ENCODE measurements at regions not wholly inside any gene's neighbourhood (a gene's known extent, or its start where the extent isn't known, plus 50 kb on each side); places are given as distances from the start of the nearest gene placed in this dataset.
"Not testable (repeated sequence)": the region's sequence is repeated elsewhere in the genome, so short reads cannot be mapped to it uniquely, and the experiment has no call there.

- not testable (repeated sequence) for H3K36me3 ChIP-seq; DNase-seq (ENCODE audit: low spot score in 2 of 2); H3K4me3 ChIP-seq; H3K27me3 ChIP-seq; H3K4me1 ChIP-seq; H3K27ac ChIP-seq; H3K9me3 ChIP-seq
- WGBS, 2 donors, result 40 to 58% methylated on average over 4 to 5 of the region's 8 CpGs
These were observed 228.6 kb downstream of the NPIPA7 start for GRCh38 chr16:16607401-16608082.

GRCh38 chr16:16609627-16610026 is 230.7 kb downstream of the NPIPA7 start:
- not testable (repeated sequence) for H3K27me3 ChIP-seq; DNase-seq (ENCODE audit: low spot score in 2 of 2); H3K4me1 ChIP-seq; H3K36me3 ChIP-seq; H3K9me3 ChIP-seq; H3K27ac ChIP-seq; H3K4me3 ChIP-seq
- 56% methylated on average over 6 of the region's 6 CpGs for WGBS, 2 donors

GRCh38 chr16:16610389-16610967 is 231.5 kb downstream of the NPIPA7 start:
- H3K36me3 ChIP-seq, result not testable (repeated sequence)

GRCh38 chr16:16613212-16613611 is 234.3 kb downstream of the NPIPA7 start:
- WGBS, 2 donors, result no CpG with 5 or more reads among the region's 4 CpGs
- DNase-seq (ENCODE audit: low spot score in 2 of 2), result not testable (repeated sequence)

More at GRCh38 chr16:16610389-16610967, 231.5 kb downstream of the NPIPA7 start:
- H3K27ac ChIP-seq; H3K9me3 ChIP-seq; H3K4me3 ChIP-seq; H3K27me3 ChIP-seq; H3K4me1 ChIP-seq; DNase-seq (ENCODE audit: low spot score in 2 of 2): not testable (repeated sequence)
- 32 to 40% methylated on average over 1 to 4 of the region's 10 CpGs for WGBS, 2 donors

GRCh38 chr16:16614484-16614883 is 235.5 kb downstream of the NPIPA7 start:
- H3K27me3 ChIP-seq; H3K27ac ChIP-seq; H3K4me3 ChIP-seq; DNase-seq (ENCODE audit: low spot score in 2 of 2); H3K4me1 ChIP-seq; H3K9me3 ChIP-seq; H3K36me3 ChIP-seq: not testable (repeated sequence)
- 69 to 82% methylated on average over 6 of the region's 6 CpGs for WGBS, 2 donors

More at GRCh38 chr16:16613212-16613611, 234.3 kb downstream of the NPIPA7 start:
- H3K27me3 ChIP-seq, H3K9me3 ChIP-seq, H3K36me3 ChIP-seq, H3K4me3 ChIP-seq, H3K4me1 ChIP-seq, H3K27ac ChIP-seq: not testable (repeated sequence)

GRCh38 chr16:16618963-16619465 is 240.1 kb downstream of the NPIPA7 start:
- not testable (repeated sequence) for H3K9me3 ChIP-seq; H3K4me3 ChIP-seq; H3K27ac ChIP-seq; H3K36me3 ChIP-seq; H3K4me1 ChIP-seq; DNase-seq (ENCODE audit: low spot score in 2 of 2); H3K27me3 ChIP-seq
- WGBS, 2 donors, result 89 to 96% methylated on average over 9 to 18 of the region's 33 CpGs

GRCh38 chr16:16624367-16624766 is 245.4 kb downstream of the NPIPA7 start:
- H3K27ac ChIP-seq; DNase-seq (ENCODE audit: low spot score in 2 of 2); H3K4me1 ChIP-seq; H3K4me3 ChIP-seq; H3K9me3 ChIP-seq; H3K27me3 ChIP-seq; H3K36me3 ChIP-seq: not testable (repeated sequence)
- 50 to 62% methylated on average over 2 to 3 of the region's 3 CpGs for WGBS, 2 donors

GRCh38 chr16:16625140-16625539 is 246.2 kb downstream of the NPIPA7 start:
- not testable (repeated sequence) for H3K9me3 ChIP-seq; H3K4me1 ChIP-seq; H3K27me3 ChIP-seq; H3K4me3 ChIP-seq; DNase-seq (ENCODE audit: low spot score in 2 of 2); H3K27ac ChIP-seq; H3K36me3 ChIP-seq
- 72 to 94% methylated on average over 1 to 2 of the region's 2 CpGs for WGBS, 2 donors

GRCh38 chr16:16627865-16628264 is 248.9 kb downstream of the NPIPA7 start:
- H3K27me3 ChIP-seq; H3K36me3 ChIP-seq; DNase-seq (ENCODE audit: low spot score in 2 of 2); H3K27ac ChIP-seq; H3K4me1 ChIP-seq; H3K4me3 ChIP-seq; H3K9me3 ChIP-seq: not testable (repeated sequence)
- WGBS, 2 donors, result 78 to 86% methylated on average over 6 of the region's 6 CpGs

GRCh38 chr16:16638231-16638630 is 259.3 kb downstream of the NPIPA7 start:
- not testable (repeated sequence) for H3K4me3 ChIP-seq; H3K27me3 ChIP-seq; H3K4me1 ChIP-seq; H3K36me3 ChIP-seq; DNase-seq (ENCODE audit: low spot score in 2 of 2); H3K9me3 ChIP-seq; H3K27ac ChIP-seq
- 28 to 32% methylated on average over 7 of the region's 7 CpGs for WGBS, 2 donors

- 79 to 91% methylated on average over 2 of the region's 3 CpGs for WGBS, 2 donors
These were observed 259.8 kb downstream of the NPIPA7 start for GRCh38 chr16:16638714-16639113.

GRCh38 chr16:16643828-16644227 is 264.9 kb downstream of the NPIPA7 start:
- not testable (repeated sequence) for H3K27me3 ChIP-seq; H3K4me1 ChIP-seq; DNase-seq (ENCODE audit: low spot score in 2 of 2); H3K4me3 ChIP-seq; H3K27ac ChIP-seq; H3K36me3 ChIP-seq
- H3K9me3 ChIP-seq, result peaks cover 0 to 15% (median 0%) of the 10 kb centered on the region in 4 donors
- WGBS, 2 donors, result 47 to 66% methylated on average over 1 of the region's 1 CpG

More at GRCh38 chr16:16638714-16639113, 259.8 kb downstream of the NPIPA7 start:
- H3K36me3 ChIP-seq; DNase-seq (ENCODE audit: low spot score in 2 of 2); H3K4me3 ChIP-seq; H3K27ac ChIP-seq; H3K27me3 ChIP-seq; H3K9me3 ChIP-seq; H3K4me1 ChIP-seq: not testable (repeated sequence)

GRCh38 chr16:16648002-16648401 is 269.1 kb downstream of the NPIPA7 start:
- DNase-seq (ENCODE audit: low spot score in 2 of 2); H3K27ac ChIP-seq; H3K36me3 ChIP-seq; H3K4me1 ChIP-seq; H3K27me3 ChIP-seq; H3K4me3 ChIP-seq: not testable (repeated sequence)
- H3K9me3 ChIP-seq, result peaks cover 0 to 12% (median 0%) of the 10 kb centered on the region in 4 donors
- WGBS, 2 donors, result 56% methylated on average over 1 of the region's 4 CpGs; no CpG with 5 or more reads in 1 of the 2 donors
